ENCODE measurements at regions not wholly inside any gene's neighbourhood (a gene's known extent, or its start where the extent isn't known, plus 50 kb on each side); places are given as distances from the start of the nearest gene placed in this dataset.

- TF ChIP-seq AR (CRISPR knock-in tag; IDR thresholded peaks at IDR 0.05) (no peak), TP53 (CRISPR knock-in tag; IDR thresholded peaks at IDR 0.05) (no peak), ZNF121 (CRISPR knock-in tag; IDR thresholded peaks at IDR 0.05) (no peak), ZNF317 (CRISPR knock-in tag; IDR thresholded peaks at IDR 0.05; ENCODE audit: borderline replicate concordance, low read depth) (no peak), TCF7 (CRISPR knock-in tag; IDR thresholded peaks at IDR 0.05; ENCODE audit: low read depth) (no peak), NR1H2 (CRISPR knock-in tag; IDR thresholded peaks at IDR 0.05) (no peak), FOXP1 (CRISPR knock-in tag; IDR thresholded peaks at IDR 0.05; ENCODE audit: borderline replicate concordance) (no peak), E2F4 (CRISPR knock-in tag; IDR thresholded peaks at IDR 0.05; ENCODE audit: borderline replicate concordance, low read depth) (no peak), FOXJ3 (CRISPR knock-in tag; IDR thresholded peaks at IDR 0.05; ENCODE audit: borderline replicate concordance) (no peak), IRF1 (CRISPR knock-in tag; IDR thresholded peaks at IDR 0.05) (no peak), EMX1 (CRISPR knock-in tag; IDR thresholded peaks at IDR 0.05) (no peak), GABPB1 (CRISPR knock-in tag; IDR thresholded peaks at IDR 0.05) (no peak)
Measured at GRCh38 chr16:80041410-80041809, 440.9 kb upstream of the MAF start (continued).

GRCh38 chr16:80040814-80041213, 440.3 kb upstream of the MAF start:
- Mint-ChIP-seq H3K36me3 (no peaks in the 10 kb centered on the region), H3K9me3 (peaks cover 12% of the 10 kb centered on the region; the same call in 1 of the 2 replicates), H3K27ac (no peak overlapping the region), H3K4me3 (no peak overlapping the region), H3K4me1 (0 out of 2 replicates have a peak, but pooled peaks cover 1% of the 10 kb centered on the region), H3K27me3 (ENCODE audit: low read depth) (no peaks in the 10 kb centered on the region; the same call in 1 of the 2 replicates)
- CTCF ChIA-PET: no interaction called here
- POLR2A ChIA-PET: no interaction called here
- ATAC-seq (no peak), DNase-seq (ENCODE audit: low spot score) (no peak)
- TF ChIP-seq ETV6 (CRISPR knock-in tag; IDR thresholded peaks at IDR 0.05): no peak
- TF ChIP-seq AFF4 (CRISPR knock-in tag; IDR thresholded peaks at IDR 0.05; ENCODE audit: borderline replicate concordance): no peak
- TF ChIP-seq FOXP1 (CRISPR knock-in tag; IDR thresholded peaks at IDR 0.05; ENCODE audit: borderline replicate concordance): no peak
- no peak for TF ChIP-seq NR3C1 (CRISPR knock-in tag; conservative IDR thresholded peaks at IDR 0.05; ENCODE audit: low read depth)
- no peak for TF ChIP-seq ZNF512 (CRISPR knock-in tag; IDR thresholded peaks at IDR 0.05; ENCODE audit: borderline replicate concordance)
- no peak for TF ChIP-seq E2F5 (CRISPR knock-in tag; IDR thresholded peaks at IDR 0.05)
- no peak for TF ChIP-seq ZNF263 (CRISPR knock-in tag; IDR thresholded peaks at IDR 0.05; ENCODE audit: low read depth)

All from WTC11 (cell line).